ENCODE measurements at regions not wholly inside any gene's neighbourhood (a gene's known extent, or its start where the extent isn't known, plus 50 kb on each side); places are given as distances from the start of the nearest gene placed in this dataset.
"Not testable (repeated sequence)": the region's sequence is repeated elsewhere in the genome, so short reads cannot be mapped to it uniquely, and the experiment has no call there.

DNA sequence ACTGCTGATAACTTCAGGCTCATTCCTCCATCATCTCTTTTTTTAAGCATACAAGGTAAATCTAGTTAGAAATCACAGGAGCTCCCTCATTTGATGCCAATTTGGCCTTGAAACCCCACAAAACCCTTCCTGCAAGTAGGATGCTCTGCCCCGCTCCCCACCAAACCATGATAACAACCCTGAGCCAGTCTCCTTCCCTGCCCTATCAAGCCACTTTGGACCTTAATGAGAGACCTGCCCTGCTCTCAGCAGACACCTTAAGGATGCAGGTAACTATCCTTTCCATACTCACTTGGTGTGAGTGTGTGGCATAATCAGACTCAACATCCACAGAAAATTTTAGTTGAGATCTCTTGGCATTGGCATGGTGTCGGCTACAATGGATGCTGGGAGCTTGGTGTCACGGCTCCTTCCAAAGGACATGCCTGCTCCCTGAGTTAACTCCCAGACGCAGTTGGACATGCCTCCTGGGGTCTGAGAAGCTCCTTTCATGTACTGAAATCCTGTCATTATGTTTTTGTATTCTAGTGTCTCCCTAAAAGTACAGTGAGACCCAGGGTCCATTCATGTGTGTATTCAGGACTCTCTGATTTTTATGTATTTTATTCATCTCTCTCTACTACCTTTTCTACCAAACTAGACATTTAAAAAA is 801.4 kb downstream of the TMEM121 start:
- not testable (repeated sequence) for H3K4me2 ChIP-seq; H3F3A ChIP-seq (replicated peaks; ENCODE audit: low read depth); H3K4me1 ChIP-seq (ENCODE audit: insufficient read depth); H3K4me1 Mint-ChIP-seq; H3K27me3 Mint-ChIP-seq (ENCODE audit: insufficient read depth, low read depth, poor library complexity); H3K4me3 ChIP-seq; H3K79me2 ChIP-seq (replicated peaks; ENCODE audit: insufficient read depth); H3K9me2 ChIP-seq (ENCODE audit: insufficient read depth); H3K27ac Mint-ChIP-seq; H3K4me3 Mint-ChIP-seq; H3K36me3 ChIP-seq (ENCODE audit: insufficient read depth); DNase-seq (ENCODE audit: low spot score); H2AFZ ChIP-seq; ATAC-seq; H3K27me3 ChIP-seq (ENCODE audit: insufficient read depth); H3K27ac ChIP-seq (ENCODE audit: low read depth); H4K20me1 ChIP-seq (replicated peaks; ENCODE audit: insufficient read depth)
- Mint-ChIP-seq H3K9me3 (peaks cover 96% of the 10 kb centered on the region), H3K36me3 (ENCODE audit: low read depth) (peaks cover 60% of the 10 kb centered on the region)

GRCh38 chr14:106329243-106329642 is 802.9 kb downstream of the TMEM121 start:
- not testable (repeated sequence) for ATAC-seq; H3K27me3 ChIP-seq (ENCODE audit: insufficient read depth); H3K4me3 Mint-ChIP-seq

DNA sequence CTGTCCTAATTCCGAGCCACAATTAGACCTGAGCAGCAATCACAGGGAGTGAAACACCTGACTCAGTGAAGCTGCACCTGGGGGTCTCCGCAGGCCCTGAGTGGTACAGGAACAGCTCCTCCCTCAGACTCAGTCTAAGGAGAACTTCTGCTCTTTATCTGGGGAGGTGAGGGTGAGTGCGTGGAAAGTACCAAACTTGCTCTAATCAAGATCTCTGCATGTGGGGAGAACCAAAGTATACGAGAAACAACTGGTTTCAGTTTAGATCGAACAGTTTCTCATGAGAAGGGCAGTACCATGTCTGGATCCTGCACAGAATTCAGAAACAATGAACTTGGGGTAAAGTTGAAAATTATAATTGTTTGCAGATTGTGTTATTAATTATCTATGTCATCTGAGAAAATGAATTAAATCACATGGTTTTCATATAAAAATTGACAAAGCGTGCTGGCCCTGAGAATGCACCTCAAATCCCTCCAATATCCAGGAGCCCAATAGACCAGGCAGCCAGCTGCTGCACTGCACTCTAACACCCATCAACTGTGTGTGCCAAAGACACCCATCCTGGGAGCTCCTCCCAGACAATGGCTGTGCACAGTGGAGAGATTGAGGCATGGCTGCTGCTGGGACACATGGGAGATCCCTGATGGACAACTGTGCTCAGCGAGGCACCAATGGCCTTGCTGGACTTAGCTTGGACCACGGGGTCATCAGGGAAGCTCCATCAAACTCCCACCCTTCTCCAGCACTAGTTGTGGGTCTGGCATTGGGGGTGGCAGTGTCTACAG is 803.8 kb downstream of the TMEM121 start:
- H3K79me2 ChIP-seq (replicated peaks; ENCODE audit: insufficient read depth); H3K4me2 ChIP-seq; H3K4me3 ChIP-seq; H3K4me3 Mint-ChIP-seq; H3K27me3 Mint-ChIP-seq (ENCODE audit: insufficient read depth, low read depth, poor library complexity); DNase-seq (ENCODE audit: low spot score); H3K9me2 ChIP-seq (ENCODE audit: insufficient read depth); H3K4me1 Mint-ChIP-seq; H3K27ac Mint-ChIP-seq; H3K36me3 ChIP-seq (ENCODE audit: insufficient read depth); H4K20me1 ChIP-seq (replicated peaks; ENCODE audit: insufficient read depth); H3F3A ChIP-seq (replicated peaks; ENCODE audit: low read depth); H3K4me1 ChIP-seq (ENCODE audit: insufficient read depth); H3K27ac ChIP-seq (ENCODE audit: low read depth); H3K27me3 ChIP-seq (ENCODE audit: insufficient read depth); ATAC-seq; H2AFZ ChIP-seq: not testable (repeated sequence)
- peaks cover 92% of the 10 kb centered on the region for H3K9me3 Mint-ChIP-seq
- peaks cover 53% of the 10 kb centered on the region for H3K36me3 Mint-ChIP-seq (ENCODE audit: low read depth)

More at GRCh38 chr14:106329243-106329642, 802.9 kb downstream of the TMEM121 start:
- DNase-seq (ENCODE audit: low spot score); H3K27me3 Mint-ChIP-seq (ENCODE audit: insufficient read depth, low read depth, poor library complexity); H3K9me2 ChIP-seq (ENCODE audit: insufficient read depth); H3K4me3 ChIP-seq; H4K20me1 ChIP-seq (replicated peaks; ENCODE audit: insufficient read depth); H3F3A ChIP-seq (replicated peaks; ENCODE audit: low read depth); H3K79me2 ChIP-seq (replicated peaks; ENCODE audit: insufficient read depth); H3K4me2 ChIP-seq; H2AFZ ChIP-seq; H3K27ac ChIP-seq (ENCODE audit: low read depth); H3K4me1 Mint-ChIP-seq; H3K4me1 ChIP-seq (ENCODE audit: insufficient read depth); H3K27ac Mint-ChIP-seq; H3K36me3 ChIP-seq (ENCODE audit: insufficient read depth): not testable (repeated sequence)
- H3K36me3 Mint-ChIP-seq (ENCODE audit: low read depth) = peaks cover 53% of the 10 kb centered on the region
- H3K9me3 Mint-ChIP-seq = peaks cover 94% of the 10 kb centered on the region

- not testable (repeated sequence) for H3K27ac Mint-ChIP-seq; H3K36me3 ChIP-seq (ENCODE audit: insufficient read depth); H4K20me1 ChIP-seq (replicated peaks; ENCODE audit: insufficient read depth); H3K9me2 ChIP-seq (ENCODE audit: insufficient read depth); DNase-seq (ENCODE audit: low spot score); H2AFZ ChIP-seq; H3K4me1 ChIP-seq (ENCODE audit: insufficient read depth); H3K4me3 ChIP-seq; H3K79me2 ChIP-seq (replicated peaks; ENCODE audit: insufficient read depth); H3K4me1 Mint-ChIP-seq; H3K27me3 Mint-ChIP-seq (ENCODE audit: insufficient read depth, low read depth, poor library complexity); H3K4me2 ChIP-seq; H3K27ac ChIP-seq (ENCODE audit: low read depth); H3F3A ChIP-seq (replicated peaks; ENCODE audit: low read depth); H3K4me3 Mint-ChIP-seq; H3K27me3 ChIP-seq (ENCODE audit: insufficient read depth); ATAC-seq
- H3K36me3 Mint-ChIP-seq (ENCODE audit: low read depth) = peaks cover 18% of the 10 kb centered on the region
- H3K9me3 Mint-ChIP-seq = peaks cover 70% of the 10 kb centered on the region
Observed at GRCh38 chr14:106334428-106335109, 808.2 kb downstream of the TMEM121 start.

- peaks cover 70% of the 10 kb centered on the region for H3K9me3 Mint-ChIP-seq
- not testable (repeated sequence) for H3K4me1 ChIP-seq (ENCODE audit: insufficient read depth)
Observed at GRCh38 chr14:106335110-106335429, 808.7 kb downstream of the TMEM121 start.

GRCh38 chr14:106338775-106339174 is 812.4 kb downstream of the TMEM121 start:
- H3K27ac ChIP-seq (ENCODE audit: low read depth); ATAC-seq; H3K79me2 ChIP-seq (replicated peaks; ENCODE audit: insufficient read depth); H4K20me1 ChIP-seq (replicated peaks; ENCODE audit: insufficient read depth); H3K27me3 Mint-ChIP-seq (ENCODE audit: insufficient read depth, low read depth, poor library complexity); H2AFZ ChIP-seq; H3K36me3 ChIP-seq (ENCODE audit: insufficient read depth); DNase-seq (ENCODE audit: low spot score); H3K27me3 ChIP-seq (ENCODE audit: insufficient read depth); H3F3A ChIP-seq (replicated peaks; ENCODE audit: low read depth); H3K9me2 ChIP-seq (ENCODE audit: insufficient read depth); H3K4me2 ChIP-seq; H3K27ac Mint-ChIP-seq; H3K4me3 ChIP-seq; H3K4me3 Mint-ChIP-seq; H3K4me1 ChIP-seq (ENCODE audit: insufficient read depth); H3K4me1 Mint-ChIP-seq: not testable (repeated sequence)
- H3K9me3 Mint-ChIP-seq = peaks cover 71% of the 10 kb centered on the region
- H3K36me3 Mint-ChIP-seq (ENCODE audit: low read depth) = peaks cover 19% of the 10 kb centered on the region

More at GRCh38 chr14:106335110-106335429, 808.7 kb downstream of the TMEM121 start:
- not testable (repeated sequence) for DNase-seq (ENCODE audit: low spot score); H3K27me3 ChIP-seq (ENCODE audit: insufficient read depth); H3K27ac Mint-ChIP-seq; H4K20me1 ChIP-seq (replicated peaks; ENCODE audit: insufficient read depth); H3K4me2 ChIP-seq; H3K79me2 ChIP-seq (replicated peaks; ENCODE audit: insufficient read depth); H3K4me3 ChIP-seq; ATAC-seq; H3K9me2 ChIP-seq (ENCODE audit: insufficient read depth); H3K27ac ChIP-seq (ENCODE audit: low read depth); H3K4me1 Mint-ChIP-seq; H2AFZ ChIP-seq; H3F3A ChIP-seq (replicated peaks; ENCODE audit: low read depth); H3K4me3 Mint-ChIP-seq; H3K36me3 ChIP-seq (ENCODE audit: insufficient read depth); H3K27me3 Mint-ChIP-seq (ENCODE audit: insufficient read depth, low read depth, poor library complexity)
- H3K36me3 Mint-ChIP-seq (ENCODE audit: low read depth) = peaks cover 18% of the 10 kb centered on the region
